NCI-H146 treated with DMSO at 0.1 percent for 48 hours (cell line): ENCODE measurements at regions not wholly inside any gene's neighbourhood (a gene's known extent, or its start where the extent isn't known, plus 50 kb on each side); places are given as distances from the start of the nearest gene placed in this dataset.
A peak's percentile ranks its signal among the peaks of the same experiment; 100 is the strongest.
"Not testable (repeated sequence)": the region's sequence is repeated elsewhere in the genome, so short reads cannot be mapped to it uniquely, and the experiment has no call there.

Source experiments
- DNase-seq: peaks from one replicate; lab custom pipeline; 2025; ENCODE audit not compliant: unreplicated experiment; lab: John Stamatoyannopoulos, UW

GRCh38 chr7:4437916-4438315, 244.2 kb upstream of the FOXK1 start:
- DNase-seq = no peak

GRCh38 chr7:4438723-4439245, 243.3 kb upstream of the FOXK1 start:
- DNase-seq = no peak

GRCh38 chr7:4439444-4439843, 242.7 kb upstream of the FOXK1 start:
- no peak for DNase-seq

- DNase-seq = no peak
These were observed 238.0 kb upstream of the FOXK1 start for GRCh38 chr7:4444106-4444505.

GRCh38 chr7:4445777-4446176, 236.3 kb upstream of the FOXK1 start:
- no peak for DNase-seq

GRCh38 chr7:4449263-4449662, 232.8 kb upstream of the FOXK1 start:
- DNase-seq = no peak

- DNase-seq = no peak
These were observed 231.6 kb upstream of the FOXK1 start for GRCh38 chr7:4450483-4450882.

GRCh38 chr7:4460597-4460996, 221.5 kb upstream of the FOXK1 start:
- peak; percentile 98 for DNase-seq

GRCh38 chr7:4461531-4461930, 220.6 kb upstream of the FOXK1 start:
- DNase-seq = no peak

- no peak for DNase-seq
These were observed 213.6 kb upstream of the FOXK1 start for GRCh38 chr7:4468320-4469102.

- no peak for DNase-seq
These were observed 211.8 kb upstream of the FOXK1 start for GRCh38 chr7:4470246-4470645.

- DNase-seq = no peak
These were observed 209.4 kb upstream of the FOXK1 start for GRCh38 chr7:4472728-4473127.

- DNase-seq = peak; percentile 65
These were observed 202.6 kb upstream of the FOXK1 start for GRCh38 chr7:4479367-4480039.

GRCh38 chr7:4480131-4480530, 202.0 kb upstream of the FOXK1 start:
- not testable (repeated sequence) for DNase-seq

- DNase-seq = no peak
These were observed 198.2 kb upstream of the FOXK1 start for GRCh38 chr7:4483851-4484250.

GRCh38 chr7:4484545-4484944, 197.6 kb upstream of the FOXK1 start:
- no peak for DNase-seq

GRCh38 chr7:4486907-4487306, 195.2 kb upstream of the FOXK1 start:
- no peak for DNase-seq

GRCh38 chr7:4496911-4497310, 185.2 kb upstream of the FOXK1 start:
- DNase-seq = not testable (repeated sequence)

- DNase-seq = no peak
These were observed 181.3 kb upstream of the FOXK1 start for GRCh38 chr7:4500812-4501211.

GRCh38 chr7:4507886-4508285, 174.2 kb upstream of the FOXK1 start:
- DNase-seq = not testable (repeated sequence)

GRCh38 chr7:4513450-4513849, 168.6 kb upstream of the FOXK1 start:
- DNase-seq = no peak

- no peak for DNase-seq
These were observed 162.1 kb upstream of the FOXK1 start for GRCh38 chr7:4519819-4520520.
